PC-3 (cell line): ENCODE measurements at regions not wholly inside any gene's neighbourhood (a gene's known extent, or its start where the extent isn't known, plus 50 kb on each side); places are given as distances from the start of the nearest gene placed in this dataset.

Experiments
- ATAC-seq: fragments of 200-7000 bp; cut with Tn5 transposase; 2 replicates; pipeline ENCODE4 v1.9.1; 2020; ENCODE audit warnings: mild to moderate bottlenecking, moderate library complexity
- BruUV-seq: library from RNA; stranded (reverse); fragments of 400-500 nt; replicated peaks from 2 replicates; lab custom pipeline; 2021; lab: Mats Ljungman, UMichigan
- CTCF ChIA-PET: fragments of 300-600 bp; sonication (Branson Sonifier 250); formaldehyde crosslinking; loops from one replicate; lab custom pipeline; 2022; ENCODE audit warnings: antibody characterized with exemption; lab: Charles Lee
- POLR2A ChIA-PET: fragments of 300-600 bp; sonication (Branson Sonifier 250); formaldehyde crosslinking; loops from one replicate; lab custom pipeline; 2022; ENCODE audit warnings: antibody characterized with exemption; ENCODE audit not compliant: unreplicated experiment; lab: Charles Lee
- DNase-seq: peaks from one replicate; pipeline ENCODE4 v3.0.0-alpha.2; 2015
- H2AFZ ChIP-seq: fragments of 300-600 bp; sonication (generic); 2 replicates; pipeline ENCODE4 v1.6.0; 2016; ENCODE audit warnings: antibody characterized with exemption, low read length
- H3F3A ChIP-seq: fragments of 300-600 bp; sonication (generic); one replicate; pipeline ENCODE4 v1.6.0; 2017; ENCODE audit warnings: antibody characterized with exemption, low read length, control low read depth, mild to moderate bottlenecking; ENCODE audit not compliant: unreplicated experiment
- H3K27ac ChIP-seq: fragments of 300-600 bp; sonication (generic); 2 replicates; pipeline ENCODE4 v1.5.1; 2016; ENCODE audit warnings: mild to moderate bottlenecking, low read length
- H3K27me3 ChIP-seq: fragments of 300-600 bp; sonication (generic); 2 replicates; pipeline ENCODE4 v1.6.1; 2016; ENCODE audit warnings: low read length, mixed read lengths
- H3K36me3 ChIP-seq: fragments of 300-600 bp; sonication (generic); 2 replicates; pipeline ENCODE4 v1.6.1; 2016; ENCODE audit warnings: low read depth, mixed run types, low read length, mixed read lengths
- H3K4me1 ChIP-seq: fragments of 300-600 bp; sonication (generic); 2 replicates; pipeline ENCODE4 v1.5.1; 2016; ENCODE audit warnings: low read length; ENCODE audit not compliant: insufficient read depth
- H3K4me2 ChIP-seq: fragments of 300-600 bp; sonication (generic); 2 replicates; pipeline ENCODE4 v1.6.0; 2016; ENCODE audit warnings: low read length
- H3K4me3 ChIP-seq: fragments of 300-600 bp; sonication (generic); 2 replicates; pipeline ENCODE4 v1.5.1; 2016; ENCODE audit warnings: mild to moderate bottlenecking, low read length, mixed read lengths
- H3K79me2 ChIP-seq: fragments of 300-600 bp; sonication (generic); 2 replicates; pipeline ENCODE4 v1.6.1; 2017; ENCODE audit warnings: low read length, mixed read lengths
- H3K9ac ChIP-seq: fragments of 300-600 bp; sonication (generic); 2 replicates; pipeline ENCODE4 v1.6.0; 2016; ENCODE audit warnings: mild to moderate bottlenecking, low read length
- H3K9me2 ChIP-seq: fragments of 300-600 bp; sonication (generic); replicated peaks from 2 replicates; pipeline ENCODE4 v1.6.1; 2016; ENCODE audit warnings: mixed run types, low read length, mixed read lengths
- H3K9me3 ChIP-seq: fragments of 300-600 bp; sonication (generic); 2 replicates; pipeline ENCODE4 v1.6.1; 2016; ENCODE audit warnings: low read length, mixed read lengths
- H4K20me1 ChIP-seq: fragments of 300-600 bp; sonication (generic); 2 replicates; pipeline ENCODE4 v1.6.1; 2016; ENCODE audit warnings: low read length, mixed read lengths
- EZH2 ChIP-seq: fragments of 300-600 bp; sonication (generic); IDR thresholded peaks from one replicate; pipeline ENCODE4 v1.6.1; 2017; ENCODE audit warnings: antibody characterized with exemption, mild to moderate bottlenecking, low read length; ENCODE audit not compliant: unreplicated experiment
- EZH2phosphoT487 ChIP-seq: fragments of 300-600 bp; sonication (generic); IDR thresholded peaks from 2 replicates; pipeline ENCODE4 v1.6.1; 2018; ENCODE audit warnings: mild to moderate bottlenecking, antibody characterized with exemption, low read length, borderline replicate concordance
- intact Hi-C: fragments of 100-400 bp; cut with micrococcal nuclease; formaldehyde crosslinking; loops from 2 replicates; pipeline ENCODE4 v1.9.0; 2023
- TF ChIP-seq, protein P1 (sequence below): fragments of 300-600 bp; sonication (generic); conservative IDR thresholded peaks from 2 replicates; pipeline ENCODE4 v1.5.1; 2017; ENCODE audit warnings: antibody characterized with exemption, low read depth, mild to moderate bottlenecking, low read length

DNA sequence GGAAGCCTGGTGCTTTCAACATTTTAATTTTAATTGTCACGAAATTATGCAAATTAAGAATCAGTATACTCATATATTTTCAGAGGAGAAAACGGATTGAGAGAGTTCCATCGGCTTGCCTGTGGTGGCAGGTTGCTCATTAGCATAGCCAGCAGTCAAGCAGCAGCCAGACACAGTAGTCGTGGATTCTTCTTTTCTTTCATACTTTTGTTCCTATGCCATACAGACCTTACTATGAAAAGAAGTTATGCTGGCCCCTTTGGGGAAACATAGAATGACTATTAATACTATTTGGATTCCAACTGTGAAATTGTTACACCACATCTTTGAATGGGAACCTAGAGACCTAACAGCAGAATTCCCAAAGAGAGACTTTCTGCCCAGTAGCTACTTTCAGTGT, 617.7 kb upstream of the CA10 start:
- no peak overlapping the region for H3K27ac ChIP-seq
- ATAC-seq (no peak), DNase-seq (no peak)
- ChIA-PET POLR2A (no interaction called here), CTCF (no interaction called here)
- no peak overlapping the region for H3K4me2 ChIP-seq
- no peak overlapping the region for H3K4me3 ChIP-seq
- no peaks in the 10 kb centered on the region for H3K4me1 ChIP-seq
- no peaks in the 10 kb centered on the region for H3K27me3 ChIP-seq
- H3K9me2 ChIP-seq, result no peaks in the 10 kb centered on the region
- no peaks in the 10 kb centered on the region for H3F3A ChIP-seq
- peaks cover 48% of the 10 kb centered on the region for H3K9me3 ChIP-seq
- TF ChIP-seq EZH2phosphoT487 (no peak), EZH2 (no peak)
- TF ChIP-seq, protein P1, sequence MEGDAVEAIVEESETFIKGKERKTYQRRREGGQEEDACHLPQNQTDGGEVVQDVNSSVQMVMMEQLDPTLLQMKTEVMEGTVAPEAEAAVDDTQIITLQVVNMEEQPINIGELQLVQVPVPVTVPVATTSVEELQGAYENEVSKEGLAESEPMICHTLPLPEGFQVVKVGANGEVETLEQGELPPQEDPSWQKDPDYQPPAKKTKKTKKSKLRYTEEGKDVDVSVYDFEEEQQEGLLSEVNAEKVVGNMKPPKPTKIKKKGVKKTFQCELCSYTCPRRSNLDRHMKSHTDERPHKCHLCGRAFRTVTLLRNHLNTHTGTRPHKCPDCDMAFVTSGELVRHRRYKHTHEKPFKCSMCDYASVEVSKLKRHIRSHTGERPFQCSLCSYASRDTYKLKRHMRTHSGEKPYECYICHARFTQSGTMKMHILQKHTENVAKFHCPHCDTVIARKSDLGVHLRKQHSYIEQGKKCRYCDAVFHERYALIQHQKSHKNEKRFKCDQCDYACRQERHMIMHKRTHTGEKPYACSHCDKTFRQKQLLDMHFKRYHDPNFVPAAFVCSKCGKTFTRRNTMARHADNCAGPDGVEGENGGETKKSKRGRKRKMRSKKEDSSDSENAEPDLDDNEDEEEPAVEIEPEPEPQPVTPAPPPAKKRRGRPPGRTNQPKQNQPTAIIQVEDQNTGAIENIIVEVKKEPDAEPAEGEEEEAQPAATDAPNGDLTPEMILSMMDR, result no peak
- intact Hi-C loops, result no loop called here
- H3K9ac ChIP-seq, result no peak overlapping the region
- no TSS peak for BruUV-seq
- no peaks in the 10 kb centered on the region for H3K79me2 ChIP-seq
- no peak overlapping the region for H2AFZ ChIP-seq
- no peaks in the 10 kb centered on the region for H3K36me3 ChIP-seq
- no peaks in the 10 kb centered on the region for H4K20me1 ChIP-seq

DNA sequence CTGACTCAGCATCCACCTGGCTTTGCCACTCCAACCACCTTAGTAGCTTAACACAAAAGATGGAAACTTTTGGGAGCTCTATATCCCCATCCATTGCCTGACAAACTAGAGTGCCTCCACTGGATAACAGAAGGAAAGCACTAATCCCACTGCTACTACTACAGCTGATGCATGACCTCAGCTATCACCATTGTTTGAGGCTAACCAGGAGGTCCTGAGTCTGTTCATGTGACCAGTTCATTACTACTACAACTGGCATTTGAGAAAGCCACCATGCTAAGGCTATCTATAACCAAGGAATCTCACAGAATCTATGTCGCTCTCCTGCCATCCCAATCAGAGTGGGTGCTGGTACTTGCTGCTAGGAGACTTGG, 604.3 kb upstream of the CA10 start:
- BruUV-seq, result no TSS peak
- TF ChIP-seq, protein P1, result no peak
- TF ChIP-seq EZH2 (no peak), EZH2phosphoT487 (no peak)
- no peaks in the 10 kb centered on the region for H3K9me2 ChIP-seq
- no peaks in the 10 kb centered on the region for H3K27me3 ChIP-seq
- ChIA-PET POLR2A (no interaction called here), CTCF (no interaction called here)
- H4K20me1 ChIP-seq, result no peaks in the 10 kb centered on the region
- no peak overlapping the region for H3K9ac ChIP-seq
- H3K9me3 ChIP-seq, result peaks cover 26% of the 10 kb centered on the region
- H2AFZ ChIP-seq, result no peak overlapping the region
- no peaks in the 10 kb centered on the region for H3F3A ChIP-seq
- DNase-seq (no peak), ATAC-seq (no peak)
- H3K27ac ChIP-seq, result no peak overlapping the region
- intact Hi-C loops, result no loop called here
- no peak overlapping the region for H3K4me2 ChIP-seq
- no peak overlapping the region for H3K4me3 ChIP-seq
- H3K36me3 ChIP-seq, result no peaks in the 10 kb centered on the region
- no peaks in the 10 kb centered on the region for H3K4me1 ChIP-seq
- H3K79me2 ChIP-seq, result no peaks in the 10 kb centered on the region

DNA sequence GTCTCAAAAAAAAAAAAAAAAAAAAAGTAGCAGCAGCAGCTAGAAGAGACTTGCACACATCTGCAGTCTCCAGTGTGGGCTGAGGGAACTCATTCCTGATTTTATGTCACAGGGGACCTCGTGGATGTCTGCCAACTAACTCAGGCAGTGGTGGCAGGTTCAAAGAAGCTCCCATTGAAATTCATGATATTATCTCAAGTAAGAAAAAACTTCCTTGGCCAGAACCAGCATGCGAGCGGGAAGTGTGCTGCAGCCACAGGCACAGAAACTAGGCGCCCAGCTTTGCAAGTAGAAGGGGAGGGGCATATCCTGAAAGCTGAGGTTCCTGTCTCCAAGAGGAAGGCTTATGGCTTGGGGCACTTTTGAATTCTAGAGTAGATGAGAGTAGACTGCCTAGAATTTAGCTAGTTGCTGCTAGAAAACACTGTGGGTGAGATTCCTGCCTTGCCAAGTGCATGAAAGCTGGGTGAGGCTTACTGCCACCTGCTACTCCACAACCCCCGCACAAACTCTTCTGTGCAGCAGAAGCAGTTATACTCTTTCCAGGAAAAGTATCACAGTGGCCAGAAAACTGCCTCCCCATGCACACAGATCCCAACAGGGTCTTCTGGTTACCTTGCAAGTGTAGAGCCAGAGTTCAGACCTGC, 603.8 kb upstream of the CA10 start:
- Histone ChIP-seq H3K4me2 (no peak overlapping the region), H3K27ac (no peak overlapping the region), H3K36me3 (no peaks in the 10 kb centered on the region), H3K9me2 (no peaks in the 10 kb centered on the region), H3K4me3 (no peak overlapping the region), H3K9ac (no peak overlapping the region), H3K9me3 (peaks cover 22% of the 10 kb centered on the region), H3F3A (no peaks in the 10 kb centered on the region), H4K20me1 (no peaks in the 10 kb centered on the region), H3K79me2 (no peaks in the 10 kb centered on the region), H3K27me3 (no peaks in the 10 kb centered on the region), H2AFZ (no peak overlapping the region), H3K4me1 (no peaks in the 10 kb centered on the region)
- ChIA-PET CTCF (no interaction called here), POLR2A (no interaction called here)
- BruUV-seq, result no TSS peak
- intact Hi-C loops, result no loop called here
- DNase-seq (no peak), ATAC-seq (no peak)
- TF ChIP-seq, protein P1, result no peak
- no peak for TF ChIP-seq EZH2
- TF ChIP-seq EZH2phosphoT487, result no peak
